IPS-NIHi11 (cell line): ENCODE measurements at regions not wholly inside any gene's neighbourhood (a gene's known extent, or its start where the extent isn't known, plus 50 kb on each side); places are given as distances from the start of the nearest gene placed in this dataset.
A peak's percentile ranks its signal among the peaks of the same experiment; 100 is the strongest.
"Not testable (repeated sequence)": the region's sequence is repeated elsewhere in the genome, so short reads cannot be mapped to it uniquely, and the experiment has no call there.

Source experiments
- DNase-seq: peaks from one replicate; pipeline ENCODE4 v3.0.0; 2012; ENCODE audit warnings: mixed read lengths, low spot score

DNA sequence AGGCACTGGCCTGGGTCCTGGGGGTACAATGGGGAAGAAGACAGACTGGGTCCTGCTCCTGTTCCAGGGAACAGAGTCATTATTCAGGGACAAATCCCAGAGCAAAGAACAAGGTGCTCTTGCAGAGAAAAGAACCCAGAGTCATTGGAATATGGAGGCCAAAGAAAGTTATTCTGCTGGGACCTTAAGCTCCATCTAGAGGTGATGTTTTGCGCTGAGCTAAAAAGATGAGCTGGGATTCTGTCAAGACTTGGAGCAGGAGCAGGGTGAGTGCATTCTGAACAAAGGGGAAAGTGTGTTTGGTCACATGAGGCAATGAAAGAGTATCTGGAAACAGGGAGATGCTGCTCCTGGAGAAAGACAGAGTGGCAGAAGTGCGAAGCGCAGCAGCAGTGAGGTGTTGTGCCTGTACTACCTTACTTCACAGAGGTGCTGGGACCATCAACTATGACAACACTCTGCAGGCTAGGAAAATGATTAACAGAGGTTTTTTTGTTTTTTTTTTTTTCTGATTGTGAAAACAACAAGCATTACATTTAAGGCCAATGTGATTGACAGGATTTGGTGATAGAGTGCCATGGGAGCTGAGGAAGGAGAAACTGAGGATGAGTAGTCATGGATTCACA, 95.3 kb upstream of the TNFSF11 start:
- DNase-seq = peak; percentile 29

DNA sequence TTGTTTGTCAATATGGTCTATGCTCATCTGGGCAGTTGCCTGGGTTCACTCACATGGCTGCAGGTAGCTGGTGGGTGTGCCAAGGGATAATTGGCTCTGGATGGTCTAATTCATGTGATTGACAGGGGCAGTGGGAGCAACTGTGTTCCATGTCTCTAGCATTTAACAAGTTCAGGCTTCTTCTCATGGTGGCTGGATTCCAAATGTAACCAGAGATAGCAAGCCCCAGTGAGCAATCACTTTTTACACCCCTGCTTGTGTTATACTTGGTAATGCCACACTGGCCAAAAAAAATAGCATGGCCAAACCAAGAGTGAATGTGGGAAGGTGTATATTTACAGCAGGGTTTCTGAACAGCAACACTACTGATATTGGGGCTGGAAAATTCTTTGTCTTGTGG, 89.6 kb upstream of the TNFSF11 start:
- DNase-seq = no peak

DNA sequence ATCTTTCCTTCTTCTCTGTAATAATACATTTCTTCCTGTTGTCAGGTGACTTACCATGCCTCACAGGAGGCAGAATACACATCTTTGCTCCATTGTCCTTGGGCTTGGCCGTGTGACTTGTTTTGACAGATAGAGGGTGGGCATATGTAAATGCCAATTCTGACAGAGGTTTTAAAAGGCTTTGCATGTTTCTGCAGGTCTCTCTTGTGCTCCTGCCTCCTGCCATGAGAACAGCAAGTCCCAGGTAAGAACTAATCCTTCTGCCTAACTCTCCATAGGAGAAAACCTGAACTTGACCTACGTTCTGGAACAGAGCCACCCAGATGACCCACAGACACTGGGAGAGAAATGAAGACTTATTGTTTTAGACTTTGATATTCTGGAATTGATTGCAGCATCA, 88.7 kb upstream of the TNFSF11 start:
- no peak for DNase-seq

DNA sequence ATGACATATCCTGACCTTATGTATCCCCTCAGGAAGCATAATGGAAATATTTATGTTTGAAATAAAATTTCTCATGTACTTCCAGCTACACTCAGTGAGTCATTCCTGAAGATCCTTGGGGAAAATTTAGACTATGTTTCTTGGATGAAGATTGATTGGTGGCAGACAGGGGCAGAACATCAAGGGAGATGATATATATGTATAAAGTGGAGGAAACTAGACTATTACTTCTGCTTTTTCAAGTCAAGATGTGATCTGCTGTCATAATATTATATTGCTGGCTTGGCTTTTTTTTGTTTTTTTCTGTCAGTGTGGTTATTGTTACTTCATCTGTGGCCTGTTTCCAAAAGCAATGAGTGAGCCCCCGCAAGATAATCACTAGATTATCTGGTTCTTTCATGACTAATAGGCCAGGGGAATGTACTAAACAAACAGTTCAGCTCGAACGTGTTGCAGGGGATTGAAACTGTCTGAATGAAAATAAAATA, 87.2 kb upstream of the TNFSF11 start:
- DNase-seq = no peak

DNA sequence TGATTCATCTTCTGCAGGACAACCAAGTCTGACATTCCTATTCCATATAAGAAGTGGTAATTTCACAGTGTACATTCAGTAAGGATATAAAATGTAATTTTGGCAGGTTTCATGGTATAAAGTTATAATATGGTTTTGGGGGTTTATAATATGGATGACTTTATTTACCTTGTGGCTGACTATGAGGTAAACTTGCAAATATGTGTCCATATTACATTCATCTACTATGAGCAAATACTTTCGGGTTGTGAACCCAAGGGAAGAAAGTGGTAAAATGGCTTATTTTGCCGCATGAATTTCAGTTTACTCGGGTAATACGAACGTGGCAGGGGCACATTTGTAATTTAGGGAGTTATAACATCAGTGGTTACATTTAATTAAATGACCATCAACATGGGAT, 86.7 kb upstream of the TNFSF11 start:
- no peak for DNase-seq

DNA sequence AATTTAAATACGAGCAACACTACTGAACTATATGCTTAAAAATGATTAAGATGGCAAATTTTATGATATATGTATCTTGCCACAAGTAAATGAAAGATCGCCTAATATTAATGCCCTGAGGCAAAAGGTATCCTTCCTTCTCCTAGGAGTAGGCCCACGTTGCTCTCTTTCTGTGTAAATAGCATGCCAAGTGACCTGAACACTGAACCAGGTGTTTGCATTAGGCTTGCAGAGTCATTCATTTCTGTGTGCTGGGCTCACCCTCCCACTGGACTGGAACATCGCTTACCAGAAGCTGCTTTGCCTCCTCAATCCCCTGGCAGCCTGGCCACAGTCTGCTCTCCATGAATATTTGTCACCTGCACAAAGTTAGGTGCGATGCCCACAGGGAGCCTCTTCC, 83.3 kb upstream of the TNFSF11 start:
- DNase-seq = no peak

DNA sequence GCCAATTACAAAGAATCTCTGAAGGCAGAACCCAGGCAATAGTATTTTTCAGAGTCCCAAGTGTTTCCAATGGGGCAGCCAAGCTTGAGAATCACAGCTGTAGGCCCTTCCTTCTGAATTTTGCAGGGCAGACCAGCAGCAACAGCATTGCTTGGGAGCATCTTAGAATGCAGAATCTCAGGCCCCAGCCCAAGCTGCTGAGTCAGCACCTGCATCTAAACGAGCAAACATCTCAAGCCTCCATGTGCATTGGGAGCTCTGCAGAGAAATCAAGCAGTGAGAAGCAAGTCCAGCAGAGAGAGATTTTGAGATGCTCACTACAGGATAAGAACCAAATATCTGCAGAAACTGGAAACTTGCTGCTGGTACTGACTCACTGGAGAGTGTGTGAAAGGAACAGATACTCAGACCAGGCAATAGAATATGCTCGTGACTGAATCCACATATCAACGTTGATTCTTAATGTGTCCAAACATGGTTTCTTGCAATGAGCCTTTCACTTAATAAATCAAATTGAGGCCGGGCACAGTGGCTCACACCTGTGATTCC, 81.5 kb upstream of the TNFSF11 start:
- no peak for DNase-seq

DNA sequence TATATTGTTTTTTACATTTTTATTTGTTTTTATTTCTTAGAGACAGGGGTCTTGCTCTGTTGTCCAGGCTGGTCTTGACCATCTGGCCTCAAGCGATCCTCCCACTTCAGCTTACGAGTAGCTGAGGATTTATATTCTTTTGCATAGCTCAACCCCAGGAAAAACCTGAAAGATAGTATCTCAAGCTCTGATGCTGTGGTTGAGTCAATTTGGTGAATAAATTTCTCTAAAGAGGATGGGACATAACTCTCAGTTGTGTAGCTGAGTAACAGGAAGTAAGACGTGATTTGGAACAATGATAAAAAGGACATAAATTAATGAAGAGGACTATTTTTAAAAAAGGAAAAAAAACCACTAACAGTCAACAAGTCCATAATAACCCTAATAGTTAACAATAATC, 79.8 kb upstream of the TNFSF11 start:
- no peak for DNase-seq

DNA sequence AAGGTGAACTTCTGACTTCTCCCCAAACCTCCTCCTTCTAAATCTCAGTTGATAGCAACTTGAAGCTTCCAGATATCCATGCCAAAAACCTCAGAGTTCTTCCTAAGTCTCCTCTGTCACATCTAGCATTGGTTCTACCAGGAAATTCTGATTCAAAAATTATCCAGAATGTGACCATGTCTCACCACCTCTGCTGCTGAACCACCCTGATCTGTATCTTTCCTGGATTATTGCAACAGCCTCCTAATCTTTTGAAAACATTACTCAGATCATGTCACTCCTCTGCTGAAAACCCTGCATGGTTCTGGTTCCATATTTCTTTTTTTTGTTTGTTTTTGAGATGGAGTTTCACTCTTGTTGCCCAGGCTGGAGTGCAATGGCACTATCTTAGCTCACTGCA, 78.7 kb upstream of the TNFSF11 start:
- no peak for DNase-seq

DNA sequence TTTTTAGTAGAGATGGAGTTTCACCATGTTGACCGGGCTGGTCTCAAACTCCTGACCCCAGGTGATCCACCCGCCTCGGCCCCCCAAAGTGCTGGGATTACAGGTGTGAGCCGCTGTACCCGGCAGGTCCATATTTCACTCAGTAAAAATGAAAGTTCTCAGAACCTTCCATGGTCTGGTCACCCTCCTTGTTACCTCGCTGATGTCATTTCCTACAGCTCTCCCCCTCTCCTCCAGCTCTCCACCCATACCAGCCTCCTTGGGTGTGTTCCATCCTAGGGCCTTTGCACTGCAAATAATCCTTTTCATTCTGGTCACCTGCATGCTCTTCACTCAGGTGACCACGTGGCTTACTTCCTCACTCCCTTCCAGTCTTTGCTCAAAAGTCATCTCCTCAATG, 78.2 kb upstream of the TNFSF11 start:
- DNase-seq = no peak

DNA sequence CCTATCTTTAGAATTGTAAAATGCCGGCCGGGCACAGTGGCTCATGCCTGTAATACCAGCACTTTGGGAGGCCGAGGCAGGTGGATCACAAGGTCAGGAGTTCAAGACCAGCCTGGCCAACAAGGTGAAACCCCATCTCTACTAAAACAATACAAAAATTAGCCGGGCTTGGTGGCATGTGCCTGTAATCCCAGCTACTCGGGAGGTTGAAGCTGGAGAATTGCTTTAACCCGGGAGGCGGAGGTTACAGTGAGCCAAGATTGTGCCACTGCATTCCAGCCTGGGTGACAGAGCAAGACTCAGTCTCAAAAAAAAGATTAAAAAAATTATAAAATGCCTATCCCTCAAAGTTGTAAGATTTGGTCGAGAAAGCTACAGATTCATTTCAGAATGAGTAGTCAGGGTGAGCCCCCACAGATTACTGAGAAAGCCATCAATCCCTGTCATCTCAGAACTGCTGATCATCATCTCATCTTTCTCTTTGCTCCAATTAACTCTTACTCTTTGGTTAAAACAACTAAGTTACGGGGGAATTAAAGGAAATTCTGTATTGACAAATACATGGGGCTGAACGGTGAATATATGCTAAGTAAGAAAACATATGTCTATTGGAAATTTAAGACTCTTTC, 76.9 kb upstream of the TNFSF11 start:
- DNase-seq = not testable (repeated sequence)

DNA sequence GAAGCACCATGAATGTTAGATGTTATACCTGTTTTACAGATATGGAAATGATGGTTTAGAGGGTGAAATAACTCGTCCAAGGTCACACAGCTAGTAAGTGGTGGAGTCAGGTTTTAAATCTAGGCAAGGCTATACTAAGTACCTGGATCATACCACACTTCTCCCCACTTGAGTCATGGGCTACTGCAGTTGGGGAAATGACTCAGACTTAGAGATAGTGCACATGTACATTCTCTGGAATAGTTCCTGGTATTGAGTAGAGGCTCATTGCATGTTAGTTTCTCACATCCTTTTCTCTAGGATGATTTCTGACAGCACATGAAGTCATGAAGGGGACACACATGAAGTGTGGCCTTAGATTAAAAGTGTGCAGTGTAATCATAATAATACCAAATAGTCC, 76.2 kb upstream of the TNFSF11 start:
- no peak for DNase-seq

DNA sequence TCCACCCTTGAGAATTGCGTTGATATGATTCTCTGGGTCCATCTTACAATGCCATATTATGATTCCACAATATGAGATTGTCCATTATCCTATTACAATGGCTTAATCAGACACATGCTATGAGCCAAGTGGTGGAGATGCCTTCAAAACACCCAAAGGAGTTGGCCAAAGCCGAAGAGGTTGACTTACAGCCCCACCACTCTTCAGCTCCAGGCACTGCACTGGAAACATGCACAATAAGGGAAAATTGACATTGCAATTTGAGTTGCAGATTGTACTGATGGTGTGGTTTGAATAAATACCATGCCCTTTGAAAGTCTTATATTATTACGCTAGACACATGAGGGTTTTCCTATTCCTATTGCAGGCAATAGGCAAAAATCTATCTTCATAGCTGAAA, 75.4 kb upstream of the TNFSF11 start:
- no peak for DNase-seq
